ENCODE measurements at regions not wholly inside any gene's neighbourhood (a gene's known extent, or its start where the extent isn't known, plus 50 kb on each side); places are given as distances from the start of the nearest gene placed in this dataset.

DNA sequence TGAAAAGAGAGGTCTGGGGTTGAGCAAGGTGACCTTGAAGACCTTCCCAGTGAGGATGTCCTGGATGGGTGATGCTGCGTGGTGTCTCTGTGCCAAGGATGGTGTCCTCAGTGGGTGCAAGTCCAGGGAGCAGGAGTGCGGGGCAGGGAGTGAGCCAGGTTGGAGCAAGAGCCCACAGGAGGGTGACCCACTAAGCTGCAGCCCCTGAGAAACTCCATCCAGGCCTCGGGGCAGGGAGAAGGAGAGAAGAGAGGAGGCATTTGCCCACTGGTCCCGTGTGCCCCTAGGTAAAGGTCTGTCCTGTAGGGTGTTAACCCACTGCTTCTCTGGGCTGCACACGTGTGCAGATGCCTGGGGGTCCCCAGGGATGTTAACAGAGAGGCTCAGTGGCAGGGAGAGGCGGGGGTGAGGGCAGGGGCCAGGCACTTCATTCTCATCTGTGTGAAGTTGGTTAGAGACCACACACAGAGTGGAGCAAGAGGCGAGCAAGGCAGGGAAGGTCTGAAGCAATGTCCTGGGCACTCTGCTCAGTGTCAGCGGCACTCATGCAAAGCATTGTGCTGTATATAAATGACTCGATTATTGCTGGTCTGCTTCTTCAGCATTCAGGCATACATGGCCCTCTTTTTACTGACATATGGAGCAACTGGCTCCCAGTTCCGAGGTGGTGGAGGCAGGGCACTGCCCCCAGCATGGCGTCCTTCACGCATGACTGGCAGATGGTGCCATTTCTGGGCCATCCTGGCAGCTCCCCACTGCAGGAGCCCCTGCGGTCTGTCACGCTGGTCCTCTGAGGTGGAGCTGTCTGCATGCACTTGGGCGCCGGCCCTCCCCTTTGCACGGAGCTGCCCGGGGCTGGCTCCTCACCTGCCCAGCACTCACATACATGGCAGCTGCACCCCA, 117.2 kb upstream of the HS6ST1 start:
- peaks cover 9% of the 10 kb centered on the region for H3K27me3 Mint-ChIP-seq (ENCODE audit: unreplicated experiment)
- peak overlapping the region; percentile 35 for H3K4me3 Mint-ChIP-seq (ENCODE audit: unreplicated experiment)
- no peak for DNase-seq
- TF ChIP-seq, protein P1, sequence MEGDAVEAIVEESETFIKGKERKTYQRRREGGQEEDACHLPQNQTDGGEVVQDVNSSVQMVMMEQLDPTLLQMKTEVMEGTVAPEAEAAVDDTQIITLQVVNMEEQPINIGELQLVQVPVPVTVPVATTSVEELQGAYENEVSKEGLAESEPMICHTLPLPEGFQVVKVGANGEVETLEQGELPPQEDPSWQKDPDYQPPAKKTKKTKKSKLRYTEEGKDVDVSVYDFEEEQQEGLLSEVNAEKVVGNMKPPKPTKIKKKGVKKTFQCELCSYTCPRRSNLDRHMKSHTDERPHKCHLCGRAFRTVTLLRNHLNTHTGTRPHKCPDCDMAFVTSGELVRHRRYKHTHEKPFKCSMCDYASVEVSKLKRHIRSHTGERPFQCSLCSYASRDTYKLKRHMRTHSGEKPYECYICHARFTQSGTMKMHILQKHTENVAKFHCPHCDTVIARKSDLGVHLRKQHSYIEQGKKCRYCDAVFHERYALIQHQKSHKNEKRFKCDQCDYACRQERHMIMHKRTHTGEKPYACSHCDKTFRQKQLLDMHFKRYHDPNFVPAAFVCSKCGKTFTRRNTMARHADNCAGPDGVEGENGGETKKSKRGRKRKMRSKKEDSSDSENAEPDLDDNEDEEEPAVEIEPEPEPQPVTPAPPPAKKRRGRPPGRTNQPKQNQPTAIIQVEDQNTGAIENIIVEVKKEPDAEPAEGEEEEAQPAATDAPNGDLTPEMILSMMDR (IDR thresholded peaks at IDR 0.05; ENCODE audit: partially characterized antibody, unreplicated experiment), result no peak
- no peaks in the 10 kb centered on the region for H3K36me3 Mint-ChIP-seq (ENCODE audit: unreplicated experiment)
- no peak overlapping the region for H3K27ac Mint-ChIP-seq (ENCODE audit: unreplicated experiment)
- peaks cover 4% of the 10 kb centered on the region for H3K9me3 Mint-ChIP-seq (ENCODE audit: unreplicated experiment)
- peaks cover 21% of the 10 kb centered on the region for H3K4me1 Mint-ChIP-seq (ENCODE audit: low read depth, unreplicated experiment)

DNA sequence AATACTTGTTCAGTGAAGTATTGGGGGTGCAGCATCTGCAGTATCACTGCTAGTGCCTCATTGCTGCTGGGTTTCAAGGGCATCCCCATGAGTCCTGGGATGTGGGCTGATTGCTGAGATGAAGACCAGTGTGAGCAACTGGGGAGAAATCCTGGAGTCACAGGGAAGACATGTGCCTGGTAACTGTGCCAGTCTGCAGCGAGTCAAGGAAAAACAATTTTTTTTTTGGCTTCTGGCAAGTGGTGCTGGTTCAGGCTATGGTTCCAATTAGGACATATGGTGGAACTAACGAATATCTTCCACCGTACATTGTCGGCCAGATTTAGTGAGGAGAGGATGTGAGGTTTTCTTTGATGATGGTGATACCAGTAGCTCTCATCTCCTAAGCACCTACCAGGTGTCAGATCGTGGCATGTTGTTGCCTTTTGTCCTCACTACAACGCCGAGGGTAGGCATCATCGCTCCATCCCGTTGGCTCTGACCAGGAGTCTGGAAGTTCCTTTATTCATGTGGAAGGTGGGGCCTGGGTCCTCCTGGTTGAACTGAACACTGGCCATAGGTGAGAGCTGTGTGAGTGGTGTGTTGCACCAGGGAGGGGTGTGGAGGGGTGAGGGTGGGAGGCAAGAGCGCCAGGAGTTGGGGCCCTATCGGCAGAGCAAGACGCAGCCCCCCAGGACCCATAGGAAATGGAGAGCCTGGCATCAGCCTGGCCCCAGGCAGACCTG, 118.0 kb upstream of the HS6ST1 start:
- H3K9me3 Mint-ChIP-seq (ENCODE audit: unreplicated experiment), result peaks cover 4% of the 10 kb centered on the region
- DNase-seq, result no peak
- TF ChIP-seq, protein P1 (IDR thresholded peaks at IDR 0.05; ENCODE audit: partially characterized antibody, unreplicated experiment), result no peak

DNA sequence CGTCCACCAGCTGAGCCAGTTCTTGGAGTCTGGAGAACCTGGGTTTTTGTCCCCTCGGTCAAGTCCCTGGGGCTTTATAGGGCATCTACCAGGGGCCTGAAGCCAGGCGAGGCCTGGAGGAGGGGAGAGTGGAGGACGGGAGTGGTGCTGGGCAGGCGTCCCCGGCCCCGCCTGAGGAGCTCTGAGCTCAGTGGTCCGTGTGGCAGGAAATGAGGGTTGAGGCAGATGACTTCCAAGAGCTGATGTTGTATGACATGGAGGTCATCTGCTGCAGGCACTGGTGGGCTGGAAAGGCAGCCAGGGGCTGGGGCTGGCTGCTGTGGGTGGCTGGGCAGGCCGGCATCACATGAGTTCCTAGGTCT, 118.5 kb upstream of the HS6ST1 start:
- Mint-ChIP-seq H3K4me1 (ENCODE audit: low read depth, unreplicated experiment) (peaks cover 25% of the 10 kb centered on the region), H3K27me3 (ENCODE audit: unreplicated experiment) (peaks cover 11% of the 10 kb centered on the region), H3K4me3 (ENCODE audit: unreplicated experiment) (no peak overlapping the region), H3K9me3 (ENCODE audit: unreplicated experiment) (peaks cover 4% of the 10 kb centered on the region), H3K27ac (ENCODE audit: unreplicated experiment) (no peak overlapping the region), H3K36me3 (ENCODE audit: unreplicated experiment) (no peaks in the 10 kb centered on the region)
- DNase-seq, result no peak
- TF ChIP-seq, protein P1 (IDR thresholded peaks at IDR 0.05; ENCODE audit: partially characterized antibody, unreplicated experiment), result no peak

More for the DNA sequence above, 118.0 kb upstream of the HS6ST1 start:
- Mint-ChIP-seq H3K27me3 (ENCODE audit: unreplicated experiment) (peaks cover 9% of the 10 kb centered on the region), H3K27ac (ENCODE audit: unreplicated experiment) (no peak overlapping the region), H3K36me3 (ENCODE audit: unreplicated experiment) (no peaks in the 10 kb centered on the region), H3K4me3 (ENCODE audit: unreplicated experiment) (no peak overlapping the region), H3K4me1 (ENCODE audit: low read depth, unreplicated experiment) (peaks cover 21% of the 10 kb centered on the region)

DNA sequence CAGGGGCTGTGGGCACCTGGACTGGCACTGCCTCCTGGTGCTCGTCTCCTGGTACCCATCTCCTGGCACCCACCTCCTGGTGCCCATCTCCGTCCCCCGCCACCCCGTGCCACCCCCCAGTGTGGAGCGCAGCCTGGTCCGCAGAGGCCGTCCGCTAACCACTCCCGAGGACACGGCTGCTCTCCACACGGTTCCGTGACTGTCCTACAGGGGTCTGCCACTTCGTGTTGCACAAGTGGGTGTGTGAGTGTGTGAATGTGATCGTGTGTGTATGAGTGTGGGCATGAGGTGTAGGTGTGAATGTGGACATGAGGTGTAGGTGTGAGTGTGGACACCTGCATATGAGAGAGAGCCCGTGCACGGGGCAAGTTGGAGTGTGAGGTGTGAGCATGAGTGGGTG, 119.4 kb upstream of the HS6ST1 start:
- Mint-ChIP-seq H3K4me1 (ENCODE audit: low read depth, unreplicated experiment) (peaks cover 30% of the 10 kb centered on the region), H3K27ac (ENCODE audit: unreplicated experiment) (no peak overlapping the region), H3K4me3 (ENCODE audit: unreplicated experiment) (no peak overlapping the region), H3K9me3 (ENCODE audit: unreplicated experiment) (peaks cover 5% of the 10 kb centered on the region), H3K36me3 (ENCODE audit: unreplicated experiment) (no peaks in the 10 kb centered on the region), H3K27me3 (ENCODE audit: unreplicated experiment) (peaks cover 14% of the 10 kb centered on the region)
- TF ChIP-seq, protein P1 (IDR thresholded peaks at IDR 0.05; ENCODE audit: partially characterized antibody, unreplicated experiment), result no peak
- DNase-seq, result no peak

DNA sequence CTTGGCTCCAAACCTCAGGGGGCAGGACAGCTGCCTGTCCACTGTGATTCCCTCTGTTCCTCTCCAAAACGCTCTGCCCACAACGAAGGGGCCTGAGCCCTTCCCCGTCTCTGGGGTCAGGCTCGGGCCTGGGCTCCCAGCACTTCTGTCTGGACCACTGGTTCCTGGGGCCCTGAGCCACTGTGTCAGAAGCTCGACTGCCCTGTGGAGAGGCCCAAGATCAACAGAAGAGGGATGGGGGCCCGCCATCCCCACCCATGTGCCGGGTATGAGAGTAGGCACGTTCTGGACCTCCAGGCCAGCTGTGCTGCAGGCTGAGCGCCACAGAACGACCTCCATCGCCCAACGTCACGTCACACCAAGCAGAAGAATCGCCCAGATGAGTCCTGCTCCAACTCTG, 119.9 kb upstream of the HS6ST1 start:
- TF ChIP-seq, protein P1 (IDR thresholded peaks at IDR 0.05; ENCODE audit: partially characterized antibody, unreplicated experiment), result no peak
- Mint-ChIP-seq H3K27me3 (ENCODE audit: unreplicated experiment) (peaks cover 14% of the 10 kb centered on the region), H3K4me3 (ENCODE audit: unreplicated experiment) (no peak overlapping the region), H3K36me3 (ENCODE audit: unreplicated experiment) (no peaks in the 10 kb centered on the region), H3K4me1 (ENCODE audit: low read depth, unreplicated experiment) (peaks cover 32% of the 10 kb centered on the region), H3K9me3 (ENCODE audit: unreplicated experiment) (peaks cover 6% of the 10 kb centered on the region), H3K27ac (ENCODE audit: unreplicated experiment) (no peak overlapping the region)
- DNase-seq, result no peak

Data from glutamatergic neuron (in vitro differentiated cells).